ENCODE measurements at regions not wholly inside any gene's neighbourhood (a gene's known extent, or its start where the extent isn't known, plus 50 kb on each side); places are given as distances from the start of the nearest gene placed in this dataset.

- no peak for TF ChIP-seq CTCF (IDR thresholded peaks at IDR 0.05; ENCODE audit: insufficient read depth, low read depth, low read length)
- no peak for DNase-seq (ENCODE audit: low read depth)
- no peak overlapping the region for H3K4me3 ChIP-seq (ENCODE audit: low read depth, low read length)
Observed at GRCh38 chr7:52831321-52831720, 204.1 kb upstream of the POM121L12 start.

- DNase-seq (ENCODE audit: low read depth), result no peak
- no peak for TF ChIP-seq CTCF (IDR thresholded peaks at IDR 0.05; ENCODE audit: insufficient read depth, low read depth, low read length)
- H3K4me3 ChIP-seq (ENCODE audit: low read depth, low read length), result no peak overlapping the region
Observed at GRCh38 chr7:52830801-52831200, 204.6 kb upstream of the POM121L12 start.

GRCh38 chr7:52826515-52827265 is 208.7 kb upstream of the POM121L12 start:
- H3K4me3 ChIP-seq (ENCODE audit: low read depth, low read length), result no peak overlapping the region
- DNase-seq (ENCODE audit: low read depth), result no peak
- TF ChIP-seq CTCF (IDR thresholded peaks at IDR 0.05; ENCODE audit: insufficient read depth, low read depth, low read length), result no peak

GRCh38 chr7:52825611-52826010 is 209.8 kb upstream of the POM121L12 start:
- TF ChIP-seq CTCF (IDR thresholded peaks at IDR 0.05; ENCODE audit: insufficient read depth, low read depth, low read length), result no peak
- H3K4me3 ChIP-seq (ENCODE audit: low read depth, low read length), result no peak overlapping the region
- no peak for DNase-seq (ENCODE audit: low read depth)

- DNase-seq (ENCODE audit: low read depth), result no peak
- no peak overlapping the region for H3K4me3 ChIP-seq (ENCODE audit: low read depth, low read length)
- TF ChIP-seq CTCF (IDR thresholded peaks at IDR 0.05; ENCODE audit: insufficient read depth, low read depth, low read length), result no peak
Observed at GRCh38 chr7:52811537-52811936, 223.9 kb upstream of the POM121L12 start.

- DNase-seq (ENCODE audit: low read depth), result no peak
- no peak overlapping the region for H3K4me3 ChIP-seq (ENCODE audit: low read depth, low read length)
- no peak for TF ChIP-seq CTCF (IDR thresholded peaks at IDR 0.05; ENCODE audit: insufficient read depth, low read depth, low read length)
Observed at GRCh38 chr7:52799817-52800216, 235.6 kb upstream of the POM121L12 start.

GRCh38 chr7:52797801-52798200 is 237.6 kb upstream of the POM121L12 start:
- H3K4me3 ChIP-seq (ENCODE audit: low read depth, low read length), result no peak overlapping the region
- TF ChIP-seq CTCF (IDR thresholded peaks at IDR 0.05; ENCODE audit: insufficient read depth, low read depth, low read length), result no peak
- DNase-seq (ENCODE audit: low read depth), result no peak

Data from fibroblast of villous mesenchyme (primary cell).